GDM1 (cell line): ENCODE measurements at regions not wholly inside any gene's neighbourhood (a gene's known extent, or its start where the extent isn't known, plus 50 kb on each side); places are given as distances from the start of the nearest gene placed in this dataset.

Source experiments
- DNase-seq: peaks from one replicate; lab custom pipeline; 2025; lab: John Stamatoyannopoulos, UW

DNA sequence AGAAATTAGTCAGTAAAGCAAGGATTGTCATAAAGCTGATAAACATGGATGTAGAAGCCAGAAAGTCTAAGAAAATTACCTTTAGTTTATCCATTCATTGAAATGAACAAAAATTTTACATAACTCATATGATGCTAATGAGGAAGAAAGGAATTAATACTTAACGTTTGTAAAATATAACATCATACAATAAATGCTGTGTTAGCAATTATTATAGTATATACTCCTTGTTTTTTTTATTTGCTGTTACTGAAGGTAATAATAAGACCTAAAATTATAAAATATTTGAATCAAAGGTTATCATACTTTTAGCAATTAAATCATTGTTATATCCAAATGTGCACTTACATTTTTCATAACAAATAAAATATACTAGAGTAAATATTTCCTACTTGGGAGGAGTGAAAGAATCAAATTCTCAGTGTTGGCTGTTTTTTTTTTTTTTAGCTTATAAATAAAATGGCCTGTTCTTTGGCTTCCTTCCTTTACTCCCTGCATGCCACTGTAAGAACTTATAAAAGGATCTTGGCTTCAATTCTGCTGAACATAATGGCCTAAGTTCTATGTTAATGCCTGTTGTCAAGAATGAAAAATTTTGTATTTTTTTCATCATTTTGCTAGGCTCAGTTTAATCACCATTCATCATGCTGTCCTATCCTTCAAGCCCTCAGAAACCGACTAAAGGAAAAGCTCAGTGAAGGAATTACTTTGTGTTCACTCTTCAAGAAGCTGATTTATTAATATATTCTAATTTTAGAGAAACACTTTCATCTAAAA is 167.4 kb upstream of the SLITRK1 start:
- DNase-seq = no peak

DNA sequence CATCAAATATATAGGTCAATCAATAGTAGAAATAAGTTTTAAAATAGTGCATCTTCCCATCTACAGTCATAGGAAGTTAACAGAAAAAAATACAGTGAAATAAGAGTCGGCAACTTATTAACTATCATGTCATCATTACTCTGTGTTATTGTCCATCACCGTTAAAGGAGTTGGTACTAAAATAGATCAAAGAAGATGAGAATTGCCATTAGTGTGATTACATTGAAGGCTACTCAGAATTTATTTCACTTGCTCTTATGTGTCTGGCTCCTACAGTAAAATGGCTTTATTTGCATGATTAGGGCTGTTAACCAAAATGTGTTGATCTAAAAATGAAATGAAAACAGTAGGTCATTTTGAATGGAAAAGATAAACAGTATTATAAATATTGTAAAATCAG is 162.5 kb upstream of the SLITRK1 start:
- DNase-seq = no peak

DNA sequence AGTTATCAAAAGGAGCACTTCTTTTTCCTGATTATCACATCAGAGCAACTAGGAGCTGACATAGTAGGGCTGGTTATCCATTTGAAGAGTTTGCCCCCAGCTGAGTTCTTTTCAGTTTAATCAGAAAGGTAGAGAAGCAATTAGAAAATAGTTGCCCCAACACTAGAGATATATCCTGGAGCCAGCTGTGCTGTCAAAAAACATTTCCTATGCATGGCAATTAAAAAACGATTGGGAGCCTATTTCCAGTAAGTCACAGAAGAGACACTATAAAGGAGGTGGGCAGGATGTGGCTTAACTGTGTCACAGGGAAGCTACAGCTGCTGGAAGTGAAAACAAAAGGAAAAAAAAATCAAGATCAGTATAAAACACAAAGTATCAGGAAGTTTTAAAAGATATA is 155.7 kb upstream of the SLITRK1 start:
- no peak for DNase-seq

DNA sequence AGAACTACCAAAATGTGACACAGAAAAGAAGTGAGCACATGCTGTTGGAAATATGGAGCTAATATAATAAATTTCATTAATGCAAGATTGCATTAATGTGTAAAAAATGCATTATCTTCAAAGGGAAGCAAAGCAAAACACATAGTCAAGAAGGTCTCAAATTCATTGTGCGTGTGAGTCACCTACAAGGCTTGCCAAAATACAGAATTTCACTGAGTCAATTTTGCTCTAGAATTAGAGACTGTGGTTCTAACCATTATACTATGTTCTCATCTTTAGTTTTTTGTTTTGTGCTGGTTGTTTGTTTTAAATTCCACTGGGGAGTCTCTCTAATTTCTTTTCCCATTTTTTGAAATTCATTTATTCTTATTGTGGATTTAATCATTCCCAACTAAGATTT is 149.8 kb upstream of the SLITRK1 start:
- DNase-seq = no peak

DNA sequence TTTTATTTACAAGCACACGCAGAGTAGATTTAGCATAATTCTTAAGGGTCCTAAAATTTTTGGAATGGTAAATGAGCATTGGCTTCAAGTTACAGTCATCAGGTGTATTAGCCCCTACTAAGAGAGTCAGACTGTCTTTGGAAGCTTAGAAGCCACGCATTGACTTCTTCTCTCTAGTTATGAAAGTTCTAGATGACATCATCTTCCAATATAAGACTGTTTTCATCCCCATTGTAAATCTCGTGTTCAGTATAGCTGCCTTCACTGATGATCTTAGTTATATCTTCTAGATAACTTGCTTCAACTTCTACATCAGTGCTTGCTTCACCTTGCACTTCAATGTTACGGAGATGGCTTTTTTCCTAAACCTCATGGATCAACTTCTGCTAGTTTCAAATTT is 148.8 kb upstream of the SLITRK1 start:
- DNase-seq = no peak

DNA sequence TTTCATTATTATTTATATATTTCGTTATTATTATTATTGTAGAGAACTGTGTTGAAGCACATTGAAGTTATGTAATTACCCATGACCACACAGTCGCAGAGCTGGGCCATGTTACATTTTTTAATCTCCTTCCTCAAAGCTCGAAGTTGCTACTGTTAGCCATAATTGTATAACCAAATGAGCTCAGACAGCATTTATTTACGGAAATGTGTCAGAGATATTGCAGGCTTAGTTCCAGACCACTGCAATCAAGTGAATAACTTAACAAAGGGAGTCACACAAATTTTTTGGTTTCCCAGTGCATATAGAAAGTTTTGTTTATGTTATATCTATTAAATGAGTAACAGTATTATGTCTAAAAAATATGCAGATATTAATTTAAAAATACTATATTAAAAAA is 147.1 kb upstream of the SLITRK1 start:
- DNase-seq = no peak

DNA sequence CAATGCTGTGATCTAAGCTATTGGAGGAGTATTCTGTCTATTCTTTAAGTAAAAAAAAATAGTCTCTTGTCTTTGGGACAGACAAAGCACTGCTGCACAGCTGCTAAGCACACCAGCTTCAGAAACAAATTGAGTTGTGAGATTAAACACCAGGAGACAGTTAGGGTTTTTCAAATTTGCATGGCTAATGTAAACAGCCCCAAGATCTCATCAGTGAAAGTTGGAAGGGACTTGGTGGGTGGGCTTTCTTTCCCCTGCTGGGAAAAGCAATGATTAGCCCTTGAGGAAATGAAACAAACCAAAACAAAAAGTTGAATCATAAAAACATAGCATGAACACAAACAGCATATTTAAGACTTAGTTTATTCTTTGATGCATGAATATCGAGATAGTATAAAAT is 143.6 kb upstream of the SLITRK1 start:
- DNase-seq = no peak

DNA sequence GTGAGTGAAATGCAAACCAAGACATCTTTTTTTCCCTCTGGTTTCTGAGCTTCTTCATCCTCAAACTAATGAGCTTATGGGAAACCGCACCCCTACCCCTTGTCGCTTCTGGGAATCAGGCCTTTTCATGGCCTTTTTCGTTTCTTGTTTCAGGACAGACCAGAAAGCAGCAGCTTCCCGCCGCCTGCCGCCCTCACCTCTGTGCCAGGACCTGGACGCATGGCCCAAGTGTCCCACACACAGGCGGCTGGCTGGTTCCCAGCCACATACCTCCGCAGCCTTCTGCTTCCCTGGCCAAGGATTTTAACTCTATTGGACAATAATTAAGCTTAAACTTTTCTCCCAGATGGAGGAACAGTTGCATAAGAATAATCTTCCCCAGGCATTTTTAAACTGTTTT is 114.1 kb upstream of the SLITRK1 start:
- no peak for DNase-seq

DNA sequence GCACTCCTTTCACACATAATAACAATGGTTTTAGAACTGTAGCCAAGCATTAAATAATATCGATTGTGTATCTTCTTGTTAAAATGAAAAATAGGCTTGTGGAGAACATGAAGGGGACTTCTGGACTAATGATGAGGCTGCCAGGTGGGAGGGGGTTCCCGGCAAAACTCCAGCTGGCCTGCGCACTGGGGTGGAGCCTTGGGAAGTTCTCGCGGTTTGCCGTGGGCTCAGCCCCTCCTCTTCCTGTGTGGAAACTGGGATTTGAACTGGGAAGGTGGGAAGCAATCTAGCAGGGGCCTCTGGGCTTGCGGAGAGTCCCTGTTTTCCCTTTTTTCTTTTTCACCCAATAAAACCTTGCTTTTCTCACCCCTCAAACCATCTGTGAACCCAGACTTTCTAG is 113.7 kb upstream of the SLITRK1 start:
- DNase-seq = no peak

DNA sequence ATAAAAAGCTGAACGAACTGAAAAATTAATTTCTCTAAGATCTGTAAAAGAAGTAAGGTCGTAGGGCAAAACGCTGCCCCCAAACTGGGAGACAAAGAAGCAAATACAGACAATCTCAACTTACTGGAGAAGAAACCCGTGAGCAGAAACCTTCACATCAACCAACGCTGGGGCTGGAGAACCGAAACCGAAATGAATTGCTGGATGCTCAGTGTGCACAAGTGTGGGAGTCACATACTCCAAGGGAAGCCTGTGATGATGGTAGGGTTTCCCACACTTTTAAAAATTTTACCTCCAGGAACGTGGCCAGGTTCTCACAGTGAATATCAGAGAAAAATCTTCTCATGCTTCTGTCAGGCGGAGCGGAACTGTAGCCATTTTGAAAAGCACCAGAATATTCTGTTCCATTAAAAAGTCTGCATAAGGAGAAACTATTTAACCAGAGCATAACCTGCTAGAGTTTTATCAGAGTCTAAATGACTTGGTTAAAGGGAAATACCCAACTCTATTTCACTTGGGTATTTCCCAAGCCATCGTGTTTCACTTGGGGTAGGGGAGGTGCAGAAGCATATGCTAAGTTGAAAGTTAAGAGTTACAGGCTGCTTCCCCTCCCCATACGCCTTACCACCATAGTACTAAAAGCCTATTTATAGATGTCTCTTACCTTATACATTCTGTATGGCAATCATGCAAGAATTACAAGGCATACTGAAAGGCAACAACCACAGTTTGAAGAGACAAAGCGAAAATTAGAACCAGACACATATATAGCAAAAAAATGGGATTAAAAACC is 110.5 kb upstream of the SLITRK1 start:
- no peak for DNase-seq

DNA sequence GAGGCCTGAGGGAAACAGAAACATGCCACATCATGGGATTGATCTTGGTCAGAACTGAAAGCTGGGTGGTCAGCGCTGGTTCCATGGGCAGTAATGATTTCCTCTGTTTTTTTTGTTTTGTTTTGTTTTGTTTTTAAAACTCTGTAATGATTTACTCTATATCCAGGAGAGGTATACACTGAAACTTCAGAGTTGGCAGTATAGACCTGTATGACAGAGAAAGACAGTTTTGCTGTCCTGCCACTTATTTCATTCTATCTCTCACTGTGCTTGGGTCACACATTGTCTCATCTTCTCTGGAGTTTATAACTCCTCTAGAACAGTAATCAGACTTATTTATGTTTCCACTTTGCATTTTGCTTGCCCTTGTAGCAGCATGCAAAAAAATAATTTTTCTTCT is 105.1 kb upstream of the SLITRK1 start:
- no peak for DNase-seq

DNA sequence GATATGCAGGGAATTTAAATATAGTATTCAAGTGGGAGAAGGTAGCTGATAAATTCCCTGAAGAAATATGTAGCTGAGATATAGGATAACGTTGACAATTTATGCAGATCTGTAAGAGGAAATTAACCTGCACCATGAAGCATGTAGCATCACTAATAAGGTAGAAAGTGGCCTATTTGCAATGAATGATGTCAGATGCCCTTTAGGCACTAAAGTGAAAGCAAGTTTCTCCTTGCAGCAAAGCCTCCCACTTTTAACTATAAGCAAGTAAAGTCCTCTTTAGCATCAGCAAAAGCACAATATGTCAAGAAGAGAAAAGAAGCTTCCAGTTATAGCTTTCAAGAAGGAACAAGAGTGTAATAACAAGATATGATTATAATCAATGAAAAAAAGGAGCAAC is 102.5 kb upstream of the SLITRK1 start:
- no peak for DNase-seq

DNA sequence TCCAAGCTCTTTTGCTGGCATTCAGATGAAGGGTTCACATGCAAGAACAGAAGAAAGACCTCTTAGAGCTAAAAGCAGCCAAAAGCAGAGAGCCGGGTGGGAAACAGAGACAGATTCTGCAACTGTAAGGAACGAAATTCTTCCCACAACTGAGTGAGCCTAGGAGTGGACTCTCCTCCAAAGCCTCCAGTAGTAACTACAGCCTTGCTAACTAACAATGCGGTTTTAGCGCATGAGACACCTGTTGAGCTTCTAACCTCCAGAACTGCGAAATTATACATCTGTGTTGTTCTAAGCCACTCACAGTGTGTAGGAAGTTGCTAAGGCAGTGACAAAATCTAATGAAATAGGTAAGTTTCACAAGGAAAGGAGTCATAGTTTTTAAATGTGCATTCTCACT is 98.1 kb upstream of the SLITRK1 start:
- no peak for DNase-seq

DNA sequence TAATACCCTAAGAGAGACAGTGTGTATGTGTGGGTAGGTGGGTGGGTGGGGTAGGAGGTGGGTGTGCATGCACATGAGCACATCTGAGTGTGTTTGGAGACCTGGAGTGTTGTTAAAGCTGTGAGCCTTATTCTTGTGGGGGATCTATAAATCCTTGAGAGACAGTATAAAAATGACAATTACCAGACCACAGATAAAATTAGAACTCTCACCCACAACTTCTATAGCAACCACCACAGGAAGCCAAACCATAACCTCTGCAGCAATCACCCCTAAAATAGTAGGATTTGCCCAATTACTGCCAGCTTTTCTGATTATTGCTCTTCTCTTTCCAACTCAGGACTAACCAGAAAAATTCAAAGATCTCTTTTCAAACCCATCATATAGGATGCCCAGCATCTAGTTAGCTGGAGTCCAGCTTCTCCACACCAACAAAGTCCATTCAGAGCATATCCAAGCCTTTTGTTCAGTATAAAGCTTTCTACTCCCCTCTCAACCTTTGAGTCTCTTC is 93.4 kb upstream of the SLITRK1 start:
- DNase-seq = no peak

DNA sequence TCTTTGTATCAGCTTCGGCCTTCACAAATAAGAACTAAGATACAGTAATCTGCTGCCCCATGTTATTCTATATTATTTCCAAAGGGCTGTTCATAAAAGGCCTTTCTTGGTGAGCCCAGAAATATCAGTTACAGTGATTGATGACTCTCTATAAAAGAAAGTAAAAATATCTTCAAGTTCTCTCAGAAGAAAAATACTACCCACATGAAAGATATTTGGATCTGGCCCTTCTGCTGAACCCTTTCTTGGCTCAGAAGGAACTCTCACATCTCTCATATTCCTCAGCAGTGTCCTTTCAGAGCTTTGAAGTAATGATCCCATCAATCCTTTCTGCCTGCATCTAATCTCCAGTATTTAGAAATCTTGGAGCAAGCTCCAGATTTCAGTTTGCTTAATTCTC is 76.3 kb upstream of the SLITRK1 start:
- DNase-seq = no peak

DNA sequence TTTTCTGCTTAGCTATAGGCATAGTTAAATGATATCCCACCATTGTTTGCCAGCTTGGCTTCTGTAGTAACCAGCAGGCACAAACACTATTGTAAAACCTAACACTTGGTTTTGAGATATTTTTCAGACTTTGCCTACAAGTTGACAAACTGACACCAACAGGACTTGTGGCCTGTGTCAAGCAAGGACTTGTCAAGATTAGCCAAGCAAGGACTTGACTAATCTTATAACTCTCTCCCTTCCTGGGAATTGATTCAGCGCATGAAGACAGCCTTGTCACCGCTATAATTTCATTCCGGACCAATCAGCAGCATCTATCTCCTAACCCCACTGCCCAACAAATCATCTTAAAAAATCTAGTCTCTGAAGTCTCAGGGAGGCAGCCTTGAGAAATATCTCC is 72.7 kb upstream of the SLITRK1 start:
- DNase-seq = no peak

DNA sequence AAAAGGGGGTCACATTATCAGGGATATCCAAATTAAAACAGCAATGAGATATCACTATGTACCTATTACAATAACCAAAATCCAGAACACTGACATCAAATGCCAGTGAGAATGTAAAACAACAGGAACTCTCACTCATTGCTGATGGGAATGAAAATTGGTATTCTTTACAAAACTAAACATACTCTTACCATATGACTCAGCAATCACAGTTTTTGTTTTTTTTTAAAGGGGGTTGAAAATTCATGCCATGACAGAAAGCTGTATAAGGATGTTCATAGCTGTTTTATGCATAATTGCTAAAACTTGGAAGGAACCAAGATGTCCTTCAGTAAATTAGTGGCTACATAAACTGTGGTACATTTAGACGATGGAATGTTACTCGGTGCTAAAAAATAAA is 71.6 kb upstream of the SLITRK1 start:
- DNase-seq = no peak

DNA sequence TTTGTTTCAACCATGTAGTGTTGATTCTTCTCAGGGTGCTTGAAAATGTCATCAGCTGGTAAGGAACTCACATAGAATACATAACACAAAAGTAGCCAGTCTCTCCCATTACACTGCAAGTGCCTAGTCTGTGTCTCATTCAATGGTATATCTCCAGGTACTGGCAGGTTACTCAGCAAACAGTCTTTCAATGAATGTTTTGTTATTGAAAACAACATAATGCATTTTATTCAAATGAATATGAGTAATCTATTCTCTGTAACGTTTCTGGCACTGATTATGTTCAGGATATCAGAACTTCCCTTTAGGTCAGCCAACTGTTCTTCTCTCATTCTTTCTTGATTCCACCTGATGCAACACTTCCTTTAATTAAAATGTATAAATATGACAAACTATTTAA is 68.0 kb upstream of the SLITRK1 start:
- DNase-seq = no peak

DNA sequence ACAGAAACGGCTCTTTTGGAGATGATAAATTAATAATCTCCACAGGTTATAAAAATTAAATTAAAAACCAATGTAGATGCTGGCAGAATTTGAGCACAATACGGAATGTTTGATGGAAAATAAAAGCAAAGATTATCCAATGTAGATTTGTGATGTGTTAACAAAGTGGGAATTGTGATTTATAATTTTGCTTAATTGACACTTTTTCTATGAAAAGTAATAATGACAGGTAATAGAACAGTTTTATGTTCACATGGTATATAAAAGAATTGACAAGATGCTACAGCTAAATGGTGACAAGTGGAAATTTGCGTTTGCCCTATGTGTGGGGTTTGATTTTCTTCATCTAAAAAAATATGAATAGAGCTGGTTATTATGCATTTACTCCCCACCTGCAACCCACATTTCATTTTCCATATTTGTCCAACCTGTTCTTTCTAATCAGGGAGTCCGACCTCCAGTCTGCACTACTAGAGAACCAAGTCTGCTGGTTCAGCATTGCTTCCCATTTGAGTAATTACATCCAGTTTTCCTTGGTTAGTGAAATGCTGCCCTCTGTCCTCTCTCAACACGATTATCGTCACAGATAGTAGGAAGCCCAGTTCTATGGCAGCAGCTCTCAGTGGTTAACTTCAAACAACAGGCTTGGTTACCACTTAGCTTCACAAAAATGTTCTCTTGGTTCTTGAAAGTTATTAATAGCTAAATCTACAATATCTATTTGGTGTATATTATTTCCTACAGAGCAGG is 61.4 kb upstream of the SLITRK1 start:
- no peak for DNase-seq

DNA sequence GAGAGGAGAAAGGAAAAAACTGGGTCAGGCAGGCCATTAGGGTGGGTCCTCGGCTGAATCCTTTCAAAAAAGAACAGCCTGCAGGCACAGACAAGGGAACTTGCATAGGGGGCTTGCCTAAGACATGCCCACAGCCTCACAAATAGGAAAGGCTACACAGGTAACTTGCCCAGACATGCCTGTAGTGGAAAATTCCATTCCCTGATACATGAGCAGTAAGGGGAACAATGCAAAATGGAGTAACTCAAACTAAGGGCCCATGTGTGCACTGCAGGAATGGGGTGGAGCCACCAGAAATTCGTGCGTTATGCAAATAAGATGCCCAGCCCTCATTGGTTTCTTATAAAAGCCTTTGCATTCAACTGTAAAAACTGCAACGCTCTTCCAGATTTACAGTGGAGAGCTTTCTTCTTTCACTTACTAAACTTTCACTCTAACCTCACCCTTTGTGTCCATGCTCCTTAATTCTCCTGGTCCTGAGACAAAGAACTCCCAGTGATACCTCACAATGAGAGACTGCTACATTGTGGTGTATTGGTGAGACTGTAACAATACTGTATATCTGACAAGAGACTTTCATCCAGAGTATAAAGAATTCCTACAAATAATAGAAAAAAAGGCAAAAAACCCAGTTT is 59.5 kb upstream of the SLITRK1 start:
- no peak for DNase-seq

DNA sequence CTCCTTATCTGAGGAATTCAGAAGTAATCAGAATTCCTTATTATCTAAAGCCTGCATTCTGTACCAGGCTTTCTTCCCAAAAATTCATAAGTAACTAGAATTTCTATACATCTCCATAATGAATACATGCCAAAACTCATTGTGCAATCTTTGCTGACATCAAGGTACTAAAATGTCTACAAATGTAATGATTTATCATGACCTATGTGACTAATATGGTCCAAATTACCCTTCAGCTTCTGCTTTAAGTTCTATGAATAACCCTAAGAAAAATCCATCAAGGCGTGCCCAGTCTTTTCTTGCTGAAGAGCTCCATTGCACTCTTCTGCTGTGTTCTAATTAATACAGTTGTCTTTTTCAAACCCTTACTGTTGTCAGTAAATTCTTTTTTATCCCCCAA is 58.5 kb upstream of the SLITRK1 start:
- DNase-seq = no peak

DNA sequence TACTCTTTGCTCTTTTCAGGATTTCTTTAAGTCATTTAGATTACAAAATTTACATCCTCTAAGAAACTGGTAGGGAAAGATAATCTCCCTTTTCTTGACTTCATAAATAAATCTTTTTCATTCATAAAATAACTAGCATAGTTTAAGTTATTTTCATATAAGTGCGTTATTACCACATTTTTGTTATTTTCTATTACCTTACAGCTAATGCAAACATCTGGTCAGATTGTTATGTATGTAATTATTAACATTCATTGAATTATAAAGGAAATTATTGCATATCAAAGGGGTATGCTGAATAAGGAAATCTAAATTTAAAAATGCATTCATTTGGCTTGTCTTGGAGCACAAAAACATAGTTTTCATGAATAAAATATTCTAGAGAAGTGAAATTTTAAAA is 55.3 kb upstream of the SLITRK1 start:
- no peak for DNase-seq
